PC-3 (cell line): ENCODE measurements at regions not wholly inside any gene's neighbourhood (a gene's known extent, or its start where the extent isn't known, plus 50 kb on each side); places are given as distances from the start of the nearest gene placed in this dataset.

Source experiments
- ATAC-seq: fragments of 200-7000 bp; cut with Tn5 transposase; 2 replicates; pipeline ENCODE4 v1.9.1; 2020; ENCODE audit warnings: mild to moderate bottlenecking, moderate library complexity
- BruUV-seq: library from RNA; stranded (reverse); fragments of 400-500 nt; replicated peaks from 2 replicates; lab custom pipeline; 2021; lab: Mats Ljungman, UMichigan
- CTCF ChIA-PET: fragments of 300-600 bp; sonication (Branson Sonifier 250); formaldehyde crosslinking; loops from one replicate; lab custom pipeline; 2022; ENCODE audit warnings: antibody characterized with exemption; lab: Charles Lee
- POLR2A ChIA-PET: fragments of 300-600 bp; sonication (Branson Sonifier 250); formaldehyde crosslinking; loops from one replicate; lab custom pipeline; 2022; ENCODE audit warnings: antibody characterized with exemption; ENCODE audit not compliant: unreplicated experiment; lab: Charles Lee
- DNase-seq: peaks from one replicate; pipeline ENCODE4 v3.0.0-alpha.2; 2015
- H2AFZ ChIP-seq: fragments of 300-600 bp; sonication (generic); 2 replicates; pipeline ENCODE4 v1.6.0; 2016; ENCODE audit warnings: antibody characterized with exemption, low read length
- H3F3A ChIP-seq: fragments of 300-600 bp; sonication (generic); one replicate; pipeline ENCODE4 v1.6.0; 2017; ENCODE audit warnings: antibody characterized with exemption, low read length, control low read depth, mild to moderate bottlenecking; ENCODE audit not compliant: unreplicated experiment
- H3K27ac ChIP-seq: fragments of 300-600 bp; sonication (generic); 2 replicates; pipeline ENCODE4 v1.5.1; 2016; ENCODE audit warnings: mild to moderate bottlenecking, low read length
- H3K27me3 ChIP-seq: fragments of 300-600 bp; sonication (generic); 2 replicates; pipeline ENCODE4 v1.6.1; 2016; ENCODE audit warnings: low read length, mixed read lengths
- H3K36me3 ChIP-seq: fragments of 300-600 bp; sonication (generic); 2 replicates; pipeline ENCODE4 v1.6.1; 2016; ENCODE audit warnings: low read depth, mixed run types, low read length, mixed read lengths
- H3K4me1 ChIP-seq: fragments of 300-600 bp; sonication (generic); 2 replicates; pipeline ENCODE4 v1.5.1; 2016; ENCODE audit warnings: low read length; ENCODE audit not compliant: insufficient read depth
- H3K4me2 ChIP-seq: fragments of 300-600 bp; sonication (generic); 2 replicates; pipeline ENCODE4 v1.6.0; 2016; ENCODE audit warnings: low read length
- H3K4me3 ChIP-seq: fragments of 300-600 bp; sonication (generic); 2 replicates; pipeline ENCODE4 v1.5.1; 2016; ENCODE audit warnings: mild to moderate bottlenecking, low read length, mixed read lengths
- H3K79me2 ChIP-seq: fragments of 300-600 bp; sonication (generic); 2 replicates; pipeline ENCODE4 v1.6.1; 2017; ENCODE audit warnings: low read length, mixed read lengths
- H3K9ac ChIP-seq: fragments of 300-600 bp; sonication (generic); 2 replicates; pipeline ENCODE4 v1.6.0; 2016; ENCODE audit warnings: mild to moderate bottlenecking, low read length
- H3K9me2 ChIP-seq: fragments of 300-600 bp; sonication (generic); replicated peaks from 2 replicates; pipeline ENCODE4 v1.6.1; 2016; ENCODE audit warnings: mixed run types, low read length, mixed read lengths
- H3K9me3 ChIP-seq: fragments of 300-600 bp; sonication (generic); 2 replicates; pipeline ENCODE4 v1.6.1; 2016; ENCODE audit warnings: low read length, mixed read lengths
- H4K20me1 ChIP-seq: fragments of 300-600 bp; sonication (generic); 2 replicates; pipeline ENCODE4 v1.6.1; 2016; ENCODE audit warnings: low read length, mixed read lengths
- CTCF ChIP-seq: fragments of 300-600 bp; sonication (generic); conservative IDR thresholded peaks from 2 replicates; pipeline ENCODE4 v1.5.1; 2017; ENCODE audit warnings: antibody characterized with exemption, low read depth, mild to moderate bottlenecking, low read length
- EZH2 ChIP-seq: fragments of 300-600 bp; sonication (generic); IDR thresholded peaks from one replicate; pipeline ENCODE4 v1.6.1; 2017; ENCODE audit warnings: antibody characterized with exemption, mild to moderate bottlenecking, low read length; ENCODE audit not compliant: unreplicated experiment
- EZH2phosphoT487 ChIP-seq: fragments of 300-600 bp; sonication (generic); IDR thresholded peaks from 2 replicates; pipeline ENCODE4 v1.6.1; 2018; ENCODE audit warnings: mild to moderate bottlenecking, antibody characterized with exemption, low read length, borderline replicate concordance
- intact Hi-C: fragments of 100-400 bp; cut with micrococcal nuclease; formaldehyde crosslinking; loops from 2 replicates; pipeline ENCODE4 v1.9.0; 2023

- no peak for DNase-seq
Measured at GRCh38 chr5:27381686-27382085, 343.3 kb upstream of the CDH9 start.

GRCh38 chr5:27377626-27378025, 339.2 kb upstream of the CDH9 start:
- TF ChIP-seq EZH2phosphoT487 = no peak
- no peak for TF ChIP-seq EZH2
- TF ChIP-seq CTCF = no peak
- Histone ChIP-seq H3K9me3 (no peaks in the 10 kb centered on the region), H3K9me2 (no peaks in the 10 kb centered on the region), H3K4me1 (no peaks in the 10 kb centered on the region), H3K27me3 (no peaks in the 10 kb centered on the region), H3K27ac (no peak overlapping the region), H3K79me2 (no peaks in the 10 kb centered on the region), H2AFZ (no peak overlapping the region), H3K4me3 (no peak overlapping the region), H3K36me3 (no peaks in the 10 kb centered on the region), H3K9ac (no peak overlapping the region), H4K20me1 (no peaks in the 10 kb centered on the region), H3K4me2 (no peak overlapping the region), H3F3A (no peaks in the 10 kb centered on the region)
- ATAC-seq (no peak), DNase-seq (no peak)
- POLR2A ChIA-PET = no interaction called here
- intact Hi-C loops = no loop called here
- CTCF ChIA-PET = no interaction called here
- no TSS peak for BruUV-seq

More at GRCh38 chr5:27381686-27382085, 343.3 kb upstream of the CDH9 start:
- ATAC-seq = no peak
- H3K4me3 ChIP-seq = no peak overlapping the region
- H3K27me3 ChIP-seq = no peaks in the 10 kb centered on the region
- H3K36me3 ChIP-seq = no peaks in the 10 kb centered on the region
- no TSS peak for BruUV-seq
- H3K27ac ChIP-seq = no peak overlapping the region
- no peak overlapping the region for H2AFZ ChIP-seq
- H3K9me3 ChIP-seq = no peaks in the 10 kb centered on the region
- H3F3A ChIP-seq = no peaks in the 10 kb centered on the region
- CTCF ChIA-PET = no interaction called here
- TF ChIP-seq CTCF = no peak
- TF ChIP-seq EZH2phosphoT487 = no peak
- TF ChIP-seq EZH2 = no peak
- 0 out of 2 replicates have a peak, but pooled peaks cover 1% of the 10 kb centered on the region for H3K9me2 ChIP-seq
- H3K4me2 ChIP-seq = no peak overlapping the region
- H3K79me2 ChIP-seq = no peaks in the 10 kb centered on the region
- intact Hi-C loops = no loop called here
- no peaks in the 10 kb centered on the region for H3K4me1 ChIP-seq
- H3K9ac ChIP-seq = no peak overlapping the region
- POLR2A ChIA-PET = no interaction called here
- no peaks in the 10 kb centered on the region for H4K20me1 ChIP-seq

- CTCF ChIA-PET = no interaction called here
- no peak overlapping the region for H3K4me3 ChIP-seq
- H3K27me3 ChIP-seq = no peaks in the 10 kb centered on the region
- H3K9me2 ChIP-seq = no peaks in the 10 kb centered on the region
- no peaks in the 10 kb centered on the region for H3K36me3 ChIP-seq
- H3K79me2 ChIP-seq = no peaks in the 10 kb centered on the region
- no peaks in the 10 kb centered on the region for H3K4me1 ChIP-seq
- H3K9me3 ChIP-seq = no peaks in the 10 kb centered on the region
- no peak overlapping the region for H3K9ac ChIP-seq
- TF ChIP-seq EZH2phosphoT487 (no peak), CTCF (no peak), EZH2 (no peak)
- ATAC-seq = no peak
- no peak overlapping the region for H3K4me2 ChIP-seq
- no peaks in the 10 kb centered on the region for H3F3A ChIP-seq
- no peak for DNase-seq
- BruUV-seq = no TSS peak
- H4K20me1 ChIP-seq = no peaks in the 10 kb centered on the region
- POLR2A ChIA-PET = interaction anchor here (0.6 kb wide), 1 partner anchor 36 kb away, joined by 3 read pairs; no protein-coding TSS in a partner anchor
- no peak overlapping the region for H3K27ac ChIP-seq
- no peak overlapping the region for H2AFZ ChIP-seq
- intact Hi-C loops = no loop called here
Measured at GRCh38 chr5:27353970-27354369, 315.6 kb upstream of the CDH9 start.
